Activated T-helper 17 cell treated with anti-CD3 and anti-CD28 coated beads, Interleukin-2, amount 50 U/mL, for 72 hours (primary cell): ENCODE measurements at regions not wholly inside any gene's neighbourhood (a gene's known extent, or its start where the extent isn't known, plus 50 kb on each side); places are given as distances from the start of the nearest gene placed in this dataset.

Experiments
- ATAC-seq: fragments of 150-1000 bp; cut with Tn5 transposase; replicated peaks from 2 replicates; pipeline ENCODE4 v1.10.0; 2021; ENCODE audit warnings: mild to moderate bottlenecking, moderate library complexity
- H3K27ac Mint-ChIP-seq: one replicate; pipeline ENCODE4 v1.8.0; 2022; ENCODE audit warnings: mixed read lengths
- H3K27me3 Mint-ChIP-seq: one replicate; pipeline ENCODE4 v1.8.0; 2022; ENCODE audit warnings: mixed read lengths
- H3K36me3 Mint-ChIP-seq: one replicate; pipeline ENCODE4 v1.8.0; 2022; ENCODE audit warnings: low read depth, mild to moderate bottlenecking, mixed read lengths
- H3K4me1 Mint-ChIP-seq: one replicate; pipeline ENCODE4 v1.8.0; 2022; ENCODE audit warnings: mixed read lengths
- H3K4me3 Mint-ChIP-seq: one replicate; pipeline ENCODE4 v1.8.0; 2022; ENCODE audit warnings: mild to moderate bottlenecking, mixed read lengths
- H3K9me3 Mint-ChIP-seq: one replicate; pipeline ENCODE4 v1.8.0; 2022; ENCODE audit warnings: mixed read lengths

DNA sequence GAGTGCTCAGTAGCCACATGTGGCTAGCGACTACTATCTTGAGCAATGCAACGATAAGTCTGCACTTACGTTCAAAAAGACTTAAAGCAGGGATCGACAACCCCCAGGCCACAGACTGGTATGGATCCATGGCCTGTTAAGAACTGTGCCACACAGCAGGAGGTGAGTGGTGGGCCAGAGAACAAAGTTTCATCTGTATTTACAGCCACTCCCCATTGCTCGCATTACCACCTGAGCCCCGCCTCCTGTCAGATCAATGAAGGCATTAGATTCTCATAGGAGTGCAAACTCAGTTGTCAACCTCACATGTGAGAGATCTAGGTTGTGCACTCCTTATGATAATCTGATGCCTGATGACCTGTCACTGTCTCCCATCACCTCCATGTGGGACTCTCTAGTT, 103.6 kb upstream of the ZRANB2 start:
- Mint-ChIP-seq H3K27me3 (no peaks in the 10 kb centered on the region), H3K4me3 (no peak overlapping the region)

DNA sequence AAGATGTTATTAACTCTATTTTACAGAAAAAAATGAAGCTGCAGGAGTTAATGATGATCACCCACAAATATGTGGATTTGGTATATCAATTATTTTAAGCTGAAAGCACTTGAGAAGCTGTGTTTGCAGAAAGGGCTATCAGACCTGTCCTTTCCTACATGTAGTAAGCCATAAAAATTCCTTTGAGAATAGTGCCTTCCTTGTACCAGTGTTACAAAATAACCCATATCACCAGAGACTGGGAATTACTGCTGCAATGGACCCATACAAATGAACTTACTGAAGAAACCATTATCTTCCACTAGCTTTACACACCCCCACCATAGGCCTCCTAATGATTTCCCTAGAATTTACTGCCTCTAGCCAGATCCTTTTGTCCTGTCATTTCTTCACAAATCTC, 99.2 kb upstream of the ZRANB2 start:
- no peaks in the 10 kb centered on the region for H3K27me3 Mint-ChIP-seq

More for the DNA sequence above, 103.6 kb upstream of the ZRANB2 start:
- H3K36me3 Mint-ChIP-seq, result no peaks in the 10 kb centered on the region
- peaks cover 17% of the 10 kb centered on the region for H3K9me3 Mint-ChIP-seq
- no peak overlapping the region for H3K27ac Mint-ChIP-seq
- ATAC-seq, result no peak
- H3K4me1 Mint-ChIP-seq, result no peaks in the 10 kb centered on the region

DNA sequence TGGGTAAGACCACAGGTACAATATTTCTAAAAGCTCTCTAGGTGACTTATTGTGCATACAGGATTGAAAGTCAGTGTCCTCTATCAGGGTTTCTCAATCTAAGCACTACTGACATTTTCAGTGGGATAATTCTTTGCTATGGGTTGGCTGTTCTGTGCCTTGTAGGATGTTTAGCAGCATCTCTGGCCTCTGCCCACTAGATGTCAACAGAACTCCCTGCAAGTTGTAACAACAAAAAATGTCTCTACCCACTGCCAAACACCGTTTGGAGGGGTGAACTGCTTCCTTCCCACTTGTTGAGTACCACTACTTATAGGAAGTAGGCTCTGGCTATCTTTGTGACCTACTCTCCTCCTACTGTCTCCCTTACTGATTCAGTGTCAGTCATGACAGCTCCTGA, 90.1 kb upstream of the ZRANB2 start:
- H3K4me3 Mint-ChIP-seq, result no peak overlapping the region
- no peaks in the 10 kb centered on the region for H3K4me1 Mint-ChIP-seq
- no peaks in the 10 kb centered on the region for H3K36me3 Mint-ChIP-seq
- no peak overlapping the region for H3K27ac Mint-ChIP-seq
- no peaks in the 10 kb centered on the region for H3K27me3 Mint-ChIP-seq
- H3K9me3 Mint-ChIP-seq, result peaks cover 5% of the 10 kb centered on the region
- no peak for ATAC-seq

More for the DNA sequence above, 99.2 kb upstream of the ZRANB2 start:
- ATAC-seq, result no peak
- no peaks in the 10 kb centered on the region for H3K36me3 Mint-ChIP-seq
- no peaks in the 10 kb centered on the region for H3K4me1 Mint-ChIP-seq
- H3K9me3 Mint-ChIP-seq, result peaks cover 13% of the 10 kb centered on the region
- no peak overlapping the region for H3K27ac Mint-ChIP-seq
- no peak overlapping the region for H3K4me3 Mint-ChIP-seq

DNA sequence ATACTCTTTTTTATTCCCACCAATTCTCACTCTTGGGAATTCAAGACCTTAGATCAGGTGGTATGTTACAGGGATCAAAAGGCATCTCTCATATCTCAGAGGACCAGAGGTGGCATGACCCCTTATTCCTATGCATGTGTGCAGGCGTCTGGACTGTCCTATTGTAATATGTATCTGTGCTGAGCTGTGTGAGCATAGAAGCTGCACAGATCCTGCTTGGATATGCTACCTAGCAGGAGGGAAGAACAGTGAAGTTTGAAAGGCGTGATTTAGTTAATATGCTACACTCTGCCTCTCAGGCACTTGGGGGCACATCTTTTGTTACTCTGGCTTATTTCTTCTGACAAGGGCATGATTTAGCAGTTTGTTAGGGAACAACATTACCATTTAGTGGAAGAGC, 86.7 kb upstream of the ZRANB2 start:
- H3K4me3 Mint-ChIP-seq, result no peak overlapping the region
- no peaks in the 10 kb centered on the region for H3K27me3 Mint-ChIP-seq
- no peaks in the 10 kb centered on the region for H3K36me3 Mint-ChIP-seq
- H3K27ac Mint-ChIP-seq, result no peak overlapping the region
- peaks cover 5% of the 10 kb centered on the region for H3K9me3 Mint-ChIP-seq
- no peak for ATAC-seq
- no peaks in the 10 kb centered on the region for H3K4me1 Mint-ChIP-seq

DNA sequence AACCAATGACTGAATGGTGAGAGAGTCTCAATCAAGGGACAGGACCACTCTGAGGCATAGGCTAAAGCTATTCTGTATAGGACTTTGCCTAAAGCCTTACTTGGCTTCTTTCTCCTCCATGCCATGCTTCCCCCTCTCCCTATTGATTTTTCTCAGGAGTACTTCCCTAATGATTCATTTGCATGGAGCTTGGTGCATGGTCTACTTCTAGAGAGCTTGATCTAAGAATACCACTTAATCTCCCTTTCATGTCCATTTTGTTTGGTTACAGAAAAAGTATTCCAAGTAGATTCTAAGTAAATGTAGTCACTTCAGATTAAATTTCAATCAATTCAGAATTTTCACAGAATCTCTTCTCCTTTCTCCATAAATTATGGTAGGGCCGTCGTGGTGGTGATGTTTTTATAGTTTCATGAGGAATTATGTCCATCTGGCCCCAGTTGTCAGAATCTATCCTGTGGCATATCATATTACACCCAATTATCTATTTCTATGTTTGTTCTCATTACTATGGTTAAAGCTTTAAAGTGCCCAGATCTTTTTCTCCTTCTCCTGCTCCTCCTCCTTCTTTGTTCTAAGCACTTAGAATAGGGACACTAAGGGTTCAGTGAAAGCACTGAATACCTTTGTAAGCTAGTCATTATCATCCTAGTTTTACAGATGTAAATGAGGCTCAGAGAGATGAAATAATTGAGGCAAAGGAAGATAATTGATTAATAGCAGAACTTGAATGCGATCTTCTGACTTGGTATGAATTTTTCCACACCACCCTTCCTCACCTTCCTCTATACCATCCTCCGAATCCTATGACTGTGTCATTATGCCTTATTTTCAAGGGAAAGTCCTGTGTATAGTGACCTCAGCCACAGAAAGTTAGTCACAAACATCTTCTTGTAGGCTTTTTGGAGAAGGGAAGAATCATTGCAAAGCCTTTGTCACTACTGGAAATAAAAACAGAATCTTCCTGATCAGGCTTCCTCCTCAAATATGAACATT, 85.6 kb upstream of the ZRANB2 start:
- ATAC-seq, result no peak
- H3K36me3 Mint-ChIP-seq, result no peaks in the 10 kb centered on the region
- peaks cover 5% of the 10 kb centered on the region for H3K9me3 Mint-ChIP-seq
- H3K27ac Mint-ChIP-seq, result no peak overlapping the region
- no peak overlapping the region for H3K4me3 Mint-ChIP-seq
- no peaks in the 10 kb centered on the region for H3K4me1 Mint-ChIP-seq
- no peaks in the 10 kb centered on the region for H3K27me3 Mint-ChIP-seq

DNA sequence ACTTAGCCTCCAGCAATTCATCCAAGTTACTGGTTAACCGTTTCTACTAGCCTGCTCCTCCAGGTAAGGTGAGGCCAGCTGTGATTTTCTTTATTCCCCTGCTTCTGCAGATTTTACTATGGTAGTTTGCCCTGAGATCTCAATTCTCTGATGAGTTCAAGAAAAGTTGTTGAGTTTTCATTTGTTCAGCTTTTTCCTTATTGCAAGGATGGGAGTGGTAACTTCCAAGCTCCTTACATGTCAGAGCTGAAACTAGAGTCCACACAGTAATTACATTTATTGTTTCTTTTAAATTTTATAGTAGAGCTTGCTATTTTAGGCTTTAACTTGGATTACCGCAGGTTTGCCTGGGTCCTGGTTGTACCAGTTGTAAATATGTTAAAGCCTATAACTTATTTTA, 76.9 kb upstream of the ZRANB2 start:
- no peak for ATAC-seq
- H3K36me3 Mint-ChIP-seq, result no peaks in the 10 kb centered on the region
- peaks cover 10% of the 10 kb centered on the region for H3K9me3 Mint-ChIP-seq
- H3K27me3 Mint-ChIP-seq, result no peaks in the 10 kb centered on the region
- no peak overlapping the region for H3K4me3 Mint-ChIP-seq
- H3K27ac Mint-ChIP-seq, result no peak overlapping the region
- no peaks in the 10 kb centered on the region for H3K4me1 Mint-ChIP-seq

DNA sequence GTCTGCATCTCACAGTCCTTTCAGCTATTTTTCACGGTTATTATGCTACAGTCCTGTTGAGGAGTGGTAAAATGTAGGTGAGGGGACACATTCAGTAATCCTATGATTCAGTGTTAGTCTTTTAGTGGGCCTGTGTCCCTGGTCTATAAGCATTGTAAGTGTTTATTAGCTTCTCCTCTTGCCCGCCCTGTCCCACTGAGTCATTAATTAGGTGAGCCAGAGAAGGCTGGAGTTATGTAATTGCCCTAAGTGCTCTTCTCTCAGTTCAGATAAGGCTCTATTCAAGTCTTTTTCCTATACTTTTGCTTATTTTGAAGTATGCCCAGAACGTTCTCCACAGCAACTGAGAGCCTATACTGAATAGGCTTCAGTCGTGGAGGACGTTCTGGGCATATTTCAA, 76.3 kb upstream of the ZRANB2 start:
- Mint-ChIP-seq H3K27ac (no peak overlapping the region), H3K4me3 (no peak overlapping the region), H3K36me3 (no peaks in the 10 kb centered on the region), H3K9me3 (peaks cover 10% of the 10 kb centered on the region), H3K27me3 (no peaks in the 10 kb centered on the region), H3K4me1 (no peaks in the 10 kb centered on the region)
- ATAC-seq, result no peak

DNA sequence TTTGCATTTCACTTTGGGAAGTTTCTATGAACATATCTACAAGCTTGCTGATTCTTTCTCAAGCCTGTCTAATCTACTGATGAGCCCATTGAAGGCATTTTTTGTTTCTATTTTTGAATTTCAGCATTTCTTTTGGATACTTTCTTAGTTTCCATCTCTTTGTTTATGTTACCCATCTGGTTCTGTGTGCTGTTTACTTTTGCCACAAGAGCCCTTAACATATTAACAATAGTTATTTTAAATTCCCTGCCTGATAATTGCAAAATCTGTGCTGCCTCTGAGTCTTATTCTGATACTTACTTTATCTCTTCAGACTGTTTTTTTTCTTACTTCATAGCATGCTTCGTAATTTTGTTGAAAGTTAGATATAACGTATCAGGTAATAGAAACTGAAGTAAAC, 75.8 kb upstream of the ZRANB2 start:
- Mint-ChIP-seq H3K36me3 (no peaks in the 10 kb centered on the region), H3K9me3 (peaks cover 10% of the 10 kb centered on the region), H3K27ac (no peak overlapping the region), H3K4me3 (no peak overlapping the region), H3K4me1 (no peaks in the 10 kb centered on the region), H3K27me3 (no peaks in the 10 kb centered on the region)
- no peak for ATAC-seq

DNA sequence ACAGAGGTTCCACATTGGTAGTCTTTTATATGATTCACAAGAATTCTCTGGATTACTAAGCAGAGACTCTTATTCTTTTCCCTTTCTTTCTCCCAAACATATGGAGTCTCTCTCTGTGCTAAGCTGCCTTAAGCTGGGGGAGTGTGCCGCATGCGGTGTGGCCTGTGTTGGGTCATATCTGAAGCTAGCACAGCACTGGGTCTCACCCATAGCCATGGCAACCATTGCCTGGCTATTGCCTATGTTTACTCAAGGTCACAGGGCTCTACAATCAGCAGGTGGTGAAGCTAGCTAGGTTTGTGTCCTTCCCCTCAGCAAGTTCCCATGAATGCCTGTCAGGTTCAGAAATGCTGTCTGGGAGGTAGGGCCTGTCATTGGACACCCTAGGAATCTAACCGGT, 73.6 kb upstream of the ZRANB2 start:
- Mint-ChIP-seq H3K9me3 (peaks cover 10% of the 10 kb centered on the region), H3K4me3 (no peak overlapping the region), H3K27me3 (no peaks in the 10 kb centered on the region), H3K36me3 (no peaks in the 10 kb centered on the region), H3K4me1 (no peaks in the 10 kb centered on the region), H3K27ac (no peak overlapping the region)
- no peak for ATAC-seq

DNA sequence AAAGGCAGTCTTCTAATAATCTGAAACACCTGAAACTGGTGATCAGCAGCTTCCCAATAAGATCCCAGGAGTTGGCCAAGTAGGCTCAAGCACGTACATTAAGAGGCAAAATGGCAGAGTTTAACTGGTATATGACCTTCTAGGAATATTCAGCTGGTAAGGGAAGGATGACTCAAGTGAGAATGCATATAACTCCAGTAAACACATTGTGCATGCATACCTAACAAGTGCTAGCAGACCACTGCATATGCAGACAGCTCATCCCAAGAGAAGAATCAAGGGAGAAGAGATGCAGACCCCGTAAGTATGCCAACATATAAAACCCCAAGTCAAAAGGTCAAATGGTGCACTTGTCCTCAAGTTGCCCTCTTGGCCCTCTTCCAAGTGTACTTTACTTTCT, 73.0 kb upstream of the ZRANB2 start:
- no peak overlapping the region for H3K4me3 Mint-ChIP-seq
- no peaks in the 10 kb centered on the region for H3K4me1 Mint-ChIP-seq
- ATAC-seq, result no peak
- no peaks in the 10 kb centered on the region for H3K36me3 Mint-ChIP-seq
- H3K27me3 Mint-ChIP-seq, result no peaks in the 10 kb centered on the region
- H3K27ac Mint-ChIP-seq, result no peak overlapping the region
- peaks cover 12% of the 10 kb centered on the region for H3K9me3 Mint-ChIP-seq

DNA sequence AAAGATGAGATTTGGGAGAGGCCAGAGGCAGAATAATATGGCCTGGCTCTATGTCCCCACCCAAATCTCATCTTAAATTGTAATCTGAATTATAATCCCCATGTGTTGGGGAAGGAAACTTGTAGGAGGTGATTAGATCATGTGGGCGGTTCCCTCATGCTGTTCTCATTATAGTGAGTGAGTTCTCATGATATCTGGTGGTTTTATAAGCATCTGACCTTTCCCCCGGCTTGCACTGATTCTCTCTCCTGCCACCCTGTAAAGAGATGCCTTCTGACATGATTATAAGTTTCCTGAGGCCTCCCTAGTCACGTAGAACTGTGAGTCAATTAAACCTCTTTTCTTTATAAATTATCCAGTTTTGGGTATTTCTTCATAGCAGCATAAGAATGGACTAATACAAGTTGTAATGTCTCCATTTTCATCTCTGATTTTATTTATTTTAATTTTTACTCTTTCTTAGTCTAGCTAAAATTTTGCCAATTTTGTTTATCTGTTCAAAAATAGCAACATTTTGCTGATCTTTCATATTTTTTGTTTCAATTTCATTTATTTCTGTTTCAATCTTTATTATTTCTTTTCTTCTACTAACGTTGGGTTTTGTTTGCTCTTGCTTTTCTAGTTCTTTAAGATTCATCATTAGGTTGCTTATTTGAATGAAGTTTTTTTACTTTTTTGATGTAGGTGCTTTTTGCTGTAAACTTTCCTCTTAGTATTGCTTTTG, 67.0 kb upstream of the ZRANB2 start:
- Mint-ChIP-seq H3K27ac (no peak overlapping the region), H3K27me3 (no peaks in the 10 kb centered on the region), H3K4me3 (no peak overlapping the region), H3K4me1 (no peaks in the 10 kb centered on the region), H3K9me3 (peaks cover 17% of the 10 kb centered on the region), H3K36me3 (no peaks in the 10 kb centered on the region)
- no peak for ATAC-seq

DNA sequence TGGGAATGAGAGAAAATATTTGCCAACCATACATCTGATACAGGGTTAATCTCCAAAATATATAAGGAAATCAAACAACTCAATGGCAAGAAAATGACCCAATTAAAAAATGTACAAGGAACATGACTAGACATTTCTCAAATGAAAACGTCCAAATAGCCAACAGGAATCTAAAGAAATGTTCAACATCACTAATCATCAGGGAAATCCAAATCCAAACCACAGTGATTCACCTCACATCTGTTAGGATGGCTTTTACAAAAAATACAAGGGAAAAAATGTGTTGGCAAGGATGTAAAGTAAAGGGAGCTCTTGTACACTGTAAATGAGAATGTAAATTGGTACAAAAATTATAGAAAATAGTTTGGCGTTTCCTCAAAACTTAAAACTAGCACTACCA, 54.7 kb upstream of the ZRANB2 start:
- Mint-ChIP-seq H3K27ac (no peak overlapping the region), H3K36me3 (no peaks in the 10 kb centered on the region), H3K27me3 (no peaks in the 10 kb centered on the region), H3K4me1 (no peaks in the 10 kb centered on the region), H3K4me3 (no peak overlapping the region), H3K9me3 (peaks cover 22% of the 10 kb centered on the region)
- no peak for ATAC-seq
